Renal cortex interstitium (tissue), 11 donors: ENCODE measurements at regions not wholly inside any gene's neighbourhood (a gene's known extent, or its start where the extent isn't known, plus 50 kb on each side); places are given as distances from the start of the nearest gene placed in this dataset.
"Not testable (repeated sequence)": the region's sequence is repeated elsewhere in the genome, so short reads cannot be mapped to it uniquely, and the experiment has no call there.

Experiments
- DNase-seq, 11 donors: peaks; one replicate each; pipeline ENCODE4 v3.0.0-alpha.2; 2013; ENCODE audit warnings: low read depth in 9 of 11, low spot score in 4 of 11; ENCODE audit errors: extremely low read depth in 1 of 11

DNA sequence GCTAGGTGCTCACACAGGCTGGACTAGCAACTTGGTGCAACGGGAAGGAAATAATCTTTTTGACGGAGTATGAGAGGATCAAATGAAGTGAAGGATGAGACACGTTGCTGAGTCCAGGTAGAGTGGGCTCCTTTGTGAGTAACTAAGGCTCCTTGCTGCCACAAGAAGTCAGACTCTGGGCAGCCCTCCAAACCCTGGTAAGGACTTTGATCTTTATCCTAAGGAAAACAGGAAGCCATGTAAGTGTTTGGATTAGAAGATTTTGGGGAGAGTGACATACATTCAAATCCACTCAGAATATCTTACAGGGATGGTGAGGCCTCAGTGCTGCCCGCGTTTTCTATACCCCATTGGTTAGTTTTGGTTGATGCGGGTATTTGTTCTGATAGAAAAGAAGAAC lies 155.9 kb upstream of the RAG2 start:
- DNase-seq: no peak

DNA sequence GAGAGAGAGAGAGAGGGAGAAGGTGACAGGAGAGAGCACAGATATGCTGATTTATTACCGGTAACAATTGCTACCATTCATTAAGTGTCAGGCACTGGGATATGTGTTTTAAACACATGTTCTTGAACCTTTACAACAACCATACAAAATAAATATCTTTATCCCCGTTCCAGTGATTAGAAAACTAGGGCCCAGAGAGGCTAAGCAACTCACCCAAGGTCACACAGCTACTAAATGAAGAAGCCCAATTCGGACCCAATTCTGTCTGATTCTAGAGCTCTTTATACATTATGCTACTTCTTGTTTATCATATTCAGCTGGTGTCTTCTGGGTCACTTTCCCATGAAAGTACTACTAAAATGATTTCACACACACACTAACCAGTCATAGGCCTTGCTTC lies 154.0 kb upstream of the RAG2 start:
- no peak for DNase-seq

DNA sequence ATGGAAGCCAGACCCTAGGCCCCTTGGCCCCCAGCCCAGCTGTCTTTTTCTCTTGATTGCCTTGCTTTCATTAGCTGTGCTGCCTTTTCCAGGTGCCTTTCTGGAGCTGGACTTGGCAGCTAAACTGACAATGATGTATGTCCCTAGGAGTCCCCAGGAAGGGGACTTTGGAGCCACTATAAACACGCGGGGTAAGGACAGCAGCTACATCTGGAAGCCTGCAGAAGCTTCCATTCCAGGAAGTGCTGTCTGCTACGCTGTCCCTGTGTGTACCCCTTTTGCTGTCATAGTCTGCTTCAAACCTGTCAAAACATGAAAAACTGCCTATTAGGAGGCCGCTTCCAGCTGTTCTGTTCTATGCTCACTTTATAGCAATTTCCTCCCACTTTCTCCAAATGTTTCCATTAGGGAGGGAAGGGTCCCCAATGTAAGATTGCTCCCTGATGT lies 153.3 kb upstream of the RAG2 start:
- peak in 8 of 11 donors; percentile 25 to 57 (median 40) for DNase-seq

DNA sequence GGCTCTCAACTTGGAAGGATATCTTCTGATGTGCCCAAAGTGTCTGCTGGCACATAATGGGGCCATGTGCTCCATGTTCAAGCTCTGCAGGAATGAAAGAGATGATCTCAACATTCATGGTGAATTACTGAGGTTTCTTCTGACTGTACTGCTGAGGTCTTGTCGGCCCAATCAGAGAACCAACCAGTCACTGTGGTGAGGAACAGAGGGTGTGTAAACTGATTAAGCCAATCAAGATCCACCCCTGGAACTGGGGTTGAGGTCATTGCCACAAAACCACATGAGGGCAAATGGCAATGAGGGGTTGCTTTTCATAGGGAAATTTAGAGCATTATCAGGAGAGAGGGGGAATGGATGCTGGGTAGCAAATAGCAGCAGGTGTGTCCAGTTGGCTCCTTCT lies 152.3 kb upstream of the RAG2 start:
- no peak for DNase-seq

DNA sequence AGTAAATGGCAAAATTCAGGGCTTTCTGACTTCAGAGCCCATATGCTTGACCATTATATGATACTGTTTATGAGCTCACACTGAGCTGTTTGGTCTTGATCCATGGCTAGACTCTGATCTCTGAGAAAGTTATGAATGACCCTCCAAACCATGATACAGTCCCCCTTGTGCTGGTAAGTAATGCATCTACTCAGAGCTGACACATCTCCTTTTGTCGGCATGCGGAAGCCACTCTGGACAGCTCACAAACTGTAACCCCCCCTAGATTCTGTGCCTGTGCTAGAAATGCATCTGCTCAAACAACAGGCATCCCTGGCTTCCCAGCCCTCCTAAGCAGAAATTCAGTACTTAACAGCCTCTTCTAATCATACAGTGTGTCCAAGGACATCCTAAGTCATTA lies 150.8 kb upstream of the RAG2 start:
- peak in 1 of 11 donors; percentile 25 for DNase-seq

DNA sequence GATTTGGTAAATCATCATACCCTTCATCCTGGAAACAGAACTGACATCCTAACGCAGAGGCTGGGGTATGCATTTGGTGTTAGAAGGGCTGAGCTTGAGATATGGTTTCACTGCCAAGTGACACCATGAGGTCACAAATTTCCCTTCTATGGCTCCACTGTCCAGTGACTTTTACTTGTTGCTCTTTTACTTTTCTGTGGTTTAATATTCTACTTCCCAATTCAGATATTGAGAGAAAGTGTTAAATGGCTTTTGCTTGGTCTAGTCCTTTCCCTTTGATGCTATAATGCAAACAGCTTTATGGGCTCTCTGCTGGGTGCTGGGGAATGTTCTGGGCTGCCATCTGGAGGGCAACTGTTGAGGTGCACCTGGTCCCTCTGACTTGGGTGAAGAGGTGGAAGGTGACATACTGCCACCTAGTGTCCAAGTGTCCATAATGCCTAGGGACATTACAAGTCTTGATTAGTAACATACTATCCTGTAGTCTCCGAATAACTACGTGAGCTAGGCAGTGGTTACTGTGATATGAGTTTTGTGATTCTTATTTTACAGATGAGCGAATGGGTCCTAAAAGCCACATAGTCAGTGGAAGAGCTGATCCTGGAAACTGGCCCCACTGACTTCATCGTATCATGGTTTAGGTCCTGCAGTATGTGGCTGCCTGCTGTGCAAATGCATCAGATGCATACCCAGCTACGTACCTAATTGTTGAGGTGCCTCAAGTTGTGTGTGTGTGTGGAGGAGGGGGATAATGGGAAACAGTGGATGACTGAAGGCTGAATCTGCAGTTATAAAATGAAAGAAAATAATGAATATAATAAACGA lies 149.1 kb upstream of the RAG2 start:
- DNase-seq: peak; percentile 78 to 92 (median 86)

DNA sequence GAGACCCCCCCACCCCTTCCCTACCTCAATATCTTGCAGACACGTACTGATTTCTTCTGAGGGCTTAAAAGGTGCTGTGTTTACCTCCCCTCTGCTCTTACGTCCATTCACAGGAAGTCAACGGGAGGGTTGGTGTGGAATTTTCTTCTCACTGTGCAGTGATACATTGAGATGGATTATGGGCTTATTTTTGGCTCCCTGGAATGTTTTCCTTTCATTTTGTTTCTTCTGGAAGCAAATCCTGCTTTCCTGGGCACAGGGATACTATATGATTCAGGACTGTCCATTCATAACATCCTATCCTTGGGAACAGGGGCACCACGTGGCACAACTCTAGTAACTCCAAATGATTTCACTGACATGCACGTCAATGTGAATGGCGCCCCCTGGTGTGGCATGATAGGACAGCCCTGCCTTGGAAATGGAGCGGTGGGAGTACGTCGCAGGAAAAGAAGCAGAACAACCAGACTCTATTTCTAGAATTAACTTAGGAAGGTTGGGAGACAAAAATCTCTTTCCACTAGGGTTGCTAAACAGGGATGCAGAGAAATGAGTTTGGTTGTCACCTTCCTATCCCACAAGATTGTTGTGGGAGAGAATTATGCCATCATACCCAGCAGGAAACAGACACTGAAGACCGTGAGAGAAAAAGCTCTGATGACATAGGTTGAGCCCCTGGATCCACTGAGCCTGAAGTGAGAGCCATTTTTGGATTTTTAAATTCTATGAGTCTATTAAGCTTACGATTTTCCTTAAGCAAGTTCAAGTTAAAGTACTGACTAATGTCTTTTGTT lies 146.5 kb upstream of the RAG2 start:
- peak in 6 of 11 donors; percentile 25 to 54 (median 40) for DNase-seq

DNA sequence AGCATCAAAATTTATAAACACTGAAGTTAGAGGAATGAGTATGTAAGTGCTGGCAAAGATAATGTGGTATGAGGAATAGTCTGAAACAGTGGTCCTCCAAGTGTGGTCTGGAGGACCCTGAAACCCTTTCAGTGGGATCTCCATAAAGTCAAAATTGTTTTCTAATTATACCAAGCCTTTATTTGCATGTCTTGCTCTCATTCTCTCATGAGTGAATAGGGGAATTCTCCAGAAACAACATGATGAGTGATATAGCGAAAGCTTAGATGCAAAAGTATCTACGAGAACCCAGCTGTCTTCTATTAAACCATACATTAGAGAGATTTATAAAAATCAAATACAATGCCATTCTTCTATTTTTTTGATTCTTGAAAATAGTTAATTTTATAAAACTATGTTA lies 145.0 kb upstream of the RAG2 start:
- no peak for DNase-seq

DNA sequence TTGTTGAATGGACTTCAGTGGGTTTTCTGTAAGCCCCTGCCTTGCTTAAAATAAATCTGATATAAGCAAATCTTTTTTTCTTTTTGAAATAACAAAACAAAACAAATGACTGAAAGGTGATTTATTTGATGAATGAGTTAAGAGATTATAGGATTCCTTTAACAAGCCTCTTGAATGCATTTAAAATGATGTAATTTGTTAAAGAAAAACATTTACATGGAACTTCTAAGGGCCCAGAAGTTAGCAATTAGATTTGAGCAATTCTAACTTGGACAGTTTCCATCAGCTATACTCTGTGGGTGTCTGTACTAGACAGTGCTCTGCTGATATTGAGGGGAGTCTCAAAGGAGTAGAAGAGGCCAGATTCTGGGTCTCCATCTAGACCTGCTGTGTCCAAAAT lies 143.5 kb upstream of the RAG2 start:
- DNase-seq: no peak

DNA sequence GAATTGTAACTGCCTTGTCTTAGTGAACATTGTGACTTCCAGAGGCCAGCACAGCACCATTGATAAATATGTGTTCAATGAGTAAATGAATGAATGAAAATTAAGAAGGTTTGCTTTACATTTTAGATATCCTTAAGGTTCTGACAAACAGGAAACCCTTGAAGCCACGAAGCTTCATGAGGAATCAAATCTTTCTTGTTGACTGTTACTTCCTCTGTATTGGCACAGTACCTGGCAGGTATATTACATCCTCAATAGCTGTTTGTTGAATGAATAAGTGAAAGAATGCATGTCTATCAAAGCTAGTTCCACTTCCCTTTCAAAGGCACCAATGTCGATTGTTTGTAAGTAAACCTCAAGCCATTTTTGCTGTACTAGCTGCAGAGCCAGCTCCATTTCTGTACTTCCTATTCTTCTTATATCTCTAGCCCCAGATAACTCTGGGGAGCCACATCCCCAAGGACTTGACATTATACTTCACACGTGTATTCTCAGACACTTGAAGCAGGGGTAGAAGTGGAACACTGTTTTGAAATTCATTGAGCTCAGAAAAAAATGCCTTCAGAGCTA lies 140.3 kb upstream of the RAG2 start:
- DNase-seq: no peak

DNA sequence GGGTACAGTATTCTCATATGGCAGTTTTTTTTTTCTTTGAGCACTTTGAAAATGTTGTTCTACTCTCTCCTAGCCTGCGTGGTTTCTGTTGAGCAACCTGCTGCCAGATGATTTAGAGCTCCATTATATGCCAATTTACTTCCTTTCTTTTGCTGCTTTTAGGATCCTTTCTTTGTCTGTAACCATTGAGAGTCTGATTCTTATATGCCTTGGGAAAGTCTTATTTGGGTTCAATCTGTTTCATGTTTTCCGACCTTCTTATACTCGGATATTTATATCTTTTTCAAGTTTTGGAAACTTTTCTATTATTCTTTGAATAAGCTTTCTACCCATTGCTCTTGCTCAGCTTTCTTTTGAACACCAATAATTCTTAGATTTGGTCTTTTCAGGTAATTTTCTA lies 138.1 kb upstream of the RAG2 start:
- DNase-seq: no peak

DNA sequence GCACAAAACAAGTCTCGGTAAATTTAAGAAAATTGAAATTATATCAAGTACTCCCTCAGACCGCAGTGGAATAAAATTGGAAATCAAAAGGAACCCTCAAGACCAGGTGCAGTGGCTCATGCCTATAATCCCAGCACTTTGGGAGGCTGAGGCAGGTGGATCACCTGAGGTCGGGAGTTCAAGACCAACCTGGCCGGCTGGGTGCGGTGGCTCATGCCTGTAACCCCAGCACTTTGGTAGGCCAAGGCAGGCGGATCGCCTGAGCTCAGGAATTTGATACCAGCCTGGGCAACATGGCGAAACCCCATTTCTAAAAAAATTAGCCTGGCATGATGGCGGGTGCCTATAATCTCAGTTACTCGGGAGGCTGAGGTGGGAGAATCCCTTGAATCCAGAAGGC lies 135.7 kb upstream of the RAG2 start:
- not testable (repeated sequence) for DNase-seq

DNA sequence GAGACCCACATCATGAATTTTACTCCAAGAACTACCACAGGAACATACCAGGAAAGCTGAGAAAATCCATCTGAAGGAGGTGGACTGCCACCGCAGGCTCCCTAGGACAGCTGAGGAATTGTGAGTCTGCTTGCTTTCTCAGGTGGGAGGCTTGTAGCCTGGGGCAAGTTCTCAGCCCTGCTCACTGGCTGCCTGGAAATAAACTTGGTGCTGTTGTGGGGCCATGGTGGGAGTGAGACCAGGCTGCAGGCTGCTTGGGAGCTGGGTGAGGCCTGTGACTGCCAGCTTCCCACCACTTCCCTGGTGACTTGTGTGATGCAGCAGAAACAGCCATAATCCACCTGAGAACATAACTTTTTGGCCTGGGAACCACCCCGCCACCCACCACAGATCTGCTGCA lies 132.7 kb upstream of the RAG2 start:
- DNase-seq: no peak

DNA sequence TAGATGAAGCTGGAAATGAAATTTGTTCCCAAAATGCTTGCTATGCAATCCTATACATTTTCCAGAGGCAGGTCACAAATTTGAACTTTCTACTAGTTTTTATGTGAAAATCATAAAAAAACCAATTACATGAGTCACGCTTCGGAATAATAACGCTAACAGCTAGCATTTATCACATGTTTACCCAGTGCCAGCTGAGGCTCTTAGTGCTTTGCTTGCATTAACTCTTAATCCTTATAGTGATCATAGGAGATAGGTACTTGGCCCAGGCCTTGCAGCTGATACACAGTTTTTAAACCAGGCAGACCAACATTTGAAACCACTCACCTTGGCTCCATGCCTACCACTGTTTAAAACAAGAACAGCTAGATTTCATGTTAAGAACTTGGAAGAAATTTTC lies 131.8 kb upstream of the RAG2 start:
- DNase-seq: no peak

DNA sequence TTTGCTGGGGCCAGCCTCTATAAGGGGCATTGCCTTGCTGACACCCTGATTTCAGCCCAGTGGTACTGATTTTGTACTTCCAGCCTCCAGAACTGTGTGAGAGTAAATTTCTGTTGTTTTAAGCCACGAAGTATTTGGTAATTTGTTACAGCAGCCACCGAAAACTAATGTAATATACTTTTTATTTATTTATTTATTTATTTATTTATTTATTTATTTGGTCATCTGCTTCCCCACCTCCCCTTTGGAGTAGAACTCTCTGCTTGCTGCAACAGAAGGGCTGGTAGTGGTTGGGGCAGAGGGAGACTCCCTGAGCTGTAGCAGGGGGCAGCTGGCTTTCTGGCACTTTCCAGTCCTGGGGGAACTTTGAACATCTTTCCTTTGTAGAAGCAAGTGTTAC lies 128.4 kb upstream of the RAG2 start:
- no peak for DNase-seq

DNA sequence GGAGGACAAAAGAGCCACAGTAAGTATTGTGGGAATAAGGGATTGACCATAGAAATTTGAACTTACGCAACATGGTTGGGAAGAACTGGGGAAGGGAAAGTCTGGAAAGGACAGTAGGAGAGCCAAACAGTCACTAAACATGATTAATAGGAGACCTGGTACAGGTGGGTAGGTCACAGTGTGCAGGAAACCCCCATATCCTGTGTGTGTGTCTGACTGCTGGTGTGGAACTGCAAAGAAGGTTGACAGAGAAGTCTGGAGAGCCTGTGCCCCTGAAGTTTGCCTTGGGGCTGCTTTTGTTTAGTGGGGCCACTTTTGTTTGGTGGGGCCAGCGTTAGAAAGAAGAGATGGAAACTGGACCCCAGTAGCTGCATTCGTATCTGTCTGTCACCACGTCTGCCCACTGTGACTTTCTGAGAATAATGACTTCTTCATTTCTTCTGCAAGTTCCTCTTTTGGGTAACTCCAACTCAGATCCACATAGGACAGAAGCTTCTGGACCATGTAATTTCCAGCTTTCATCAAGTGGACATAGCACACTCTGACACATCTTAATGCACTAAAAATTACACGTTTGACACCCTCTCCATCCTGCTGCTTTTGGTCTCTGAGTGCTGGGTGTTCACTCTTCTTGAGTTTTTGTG lies 126.8 kb upstream of the RAG2 start:
- no peak for DNase-seq

DNA sequence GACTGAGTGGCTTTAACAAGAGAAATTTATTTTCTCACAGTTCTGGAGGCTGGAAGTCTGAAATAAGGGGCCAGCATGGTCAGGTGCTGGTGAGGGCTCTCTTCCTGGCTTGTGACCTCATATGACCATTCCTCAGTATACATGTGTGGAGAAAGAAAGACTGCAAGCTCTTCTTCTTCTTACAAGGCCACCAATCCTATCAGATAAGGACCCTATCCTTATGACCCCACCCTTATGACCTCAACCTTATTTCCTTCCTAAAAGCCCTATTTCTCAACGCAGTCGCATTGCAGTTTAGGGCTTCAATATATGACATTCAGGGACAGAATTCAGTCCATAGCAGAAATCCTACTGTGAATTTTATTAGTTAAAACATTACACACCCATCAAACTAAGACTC lies 124.4 kb upstream of the RAG2 start:
- no peak for DNase-seq

DNA sequence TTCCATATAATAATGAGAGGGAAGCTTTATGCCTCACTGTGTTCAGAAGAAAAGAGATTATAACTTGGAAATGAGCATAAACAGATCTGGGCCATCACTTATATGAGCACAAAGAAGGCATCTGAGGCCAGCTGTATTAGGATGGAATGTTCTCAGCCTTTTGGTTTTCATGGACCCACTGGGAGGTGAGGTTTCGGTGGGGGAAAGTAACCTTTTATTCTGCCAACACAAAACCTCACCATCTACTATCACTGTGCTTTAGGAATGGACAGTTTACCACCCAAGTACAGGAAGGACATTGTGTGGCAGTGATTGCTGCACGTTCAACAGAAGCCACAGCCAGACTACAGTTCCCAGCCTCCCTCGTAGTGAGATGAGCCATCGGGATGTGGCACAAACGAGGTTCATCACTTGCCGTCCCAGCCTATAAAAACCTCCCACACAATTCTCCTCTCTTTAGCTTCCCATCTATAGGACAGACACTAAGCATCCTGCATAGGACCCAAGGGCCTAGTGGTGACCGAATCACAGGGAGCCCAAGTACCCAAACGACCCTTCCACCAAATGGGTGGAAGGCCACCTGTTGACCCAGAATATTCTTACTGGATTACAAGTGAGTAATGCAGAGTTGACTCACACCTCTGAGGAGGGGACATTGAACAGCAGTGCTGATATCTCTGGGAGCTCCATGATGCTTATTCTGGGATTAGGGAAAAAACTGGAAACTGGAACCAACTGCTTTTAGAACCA lies 121.5 kb upstream of the RAG2 start:
- DNase-seq: no peak

DNA sequence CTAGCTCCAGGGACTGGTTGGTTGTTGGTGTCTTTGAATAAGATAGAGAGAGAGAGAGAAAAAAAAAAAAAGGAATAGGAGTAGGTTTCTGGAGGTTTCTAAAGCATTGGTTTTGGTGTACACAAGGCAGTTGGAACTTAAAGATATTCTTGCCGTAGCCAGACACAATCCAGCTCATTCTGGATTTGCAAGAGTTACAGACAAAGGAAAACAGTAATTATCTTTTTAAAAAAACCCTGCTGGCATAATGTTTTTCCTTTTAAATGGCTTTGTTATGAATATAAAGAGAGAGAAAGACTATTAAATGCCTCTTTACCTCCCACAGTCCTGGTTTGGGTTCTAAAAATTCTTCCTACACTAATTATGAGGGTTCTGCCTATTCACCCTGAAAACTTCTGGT lies 120.4 kb upstream of the RAG2 start:
- no peak for DNase-seq
